GM21367 (cell line): ENCODE measurements at regions not wholly inside any gene's neighbourhood (a gene's known extent, or its start where the extent isn't known, plus 50 kb on each side); places are given as distances from the start of the nearest gene placed in this dataset.
A peak's percentile ranks its signal among the peaks of the same experiment; 100 is the strongest.
"Not testable (repeated sequence)": the region's sequence is repeated elsewhere in the genome, so short reads cannot be mapped to it uniquely, and the experiment has no call there.

ENCODE experiments used
- ATAC-seq: cut with Tn5 transposase; IDR thresholded peaks from one replicate; pipeline ENCODE4 v1.9.1; 2021; ENCODE audit not compliant: unreplicated experiment

GRCh38 chr7:113622796-113623195, 296.0 kb downstream of the PPP1R3A start:
- ATAC-seq = no peak

- ATAC-seq = no peak
These were observed 308.2 kb downstream of the PPP1R3A start for GRCh38 chr7:113610572-113610971.

GRCh38 chr7:113608782-113609181, 310.0 kb downstream of the PPP1R3A start:
- no peak for ATAC-seq

GRCh38 chr7:113606325-113606724, 312.5 kb downstream of the PPP1R3A start:
- ATAC-seq = no peak

GRCh38 chr7:113600428-113600827, 318.4 kb downstream of the PPP1R3A start:
- not testable (repeated sequence) for ATAC-seq

GRCh38 chr7:113593455-113593854, 325.4 kb downstream of the PPP1R3A start:
- ATAC-seq = not testable (repeated sequence)

- ATAC-seq = not testable (repeated sequence)
These were observed 325.9 kb downstream of the PPP1R3A start for GRCh38 chr7:113592924-113593323.

GRCh38 chr7:113582471-113582870, 336.3 kb downstream of the PPP1R3A start:
- no peak for ATAC-seq

- not testable (repeated sequence) for ATAC-seq
These were observed 355.6 kb downstream of the PPP1R3A start for GRCh38 chr7:113563257-113563656.

- ATAC-seq = no peak
These were observed 356.0 kb downstream of the PPP1R3A start for GRCh38 chr7:113562801-113563200.

- ATAC-seq = no peak
These were observed 356.6 kb downstream of the PPP1R3A start for GRCh38 chr7:113562242-113562641.

GRCh38 chr7:113561446-113561845, 357.4 kb downstream of the PPP1R3A start:
- no peak for ATAC-seq

GRCh38 chr7:113550966-113551365, 367.8 kb downstream of the PPP1R3A start:
- ATAC-seq = no peak

GRCh38 chr7:113548561-113548960, 370.2 kb downstream of the PPP1R3A start:
- no peak for ATAC-seq

GRCh38 chr7:113548137-113548536, 370.7 kb downstream of the PPP1R3A start:
- ATAC-seq = peak; percentile 41

GRCh38 chr7:113521468-113521867, 397.3 kb downstream of the PPP1R3A start:
- ATAC-seq = no peak

- no peak for ATAC-seq
These were observed 399.3 kb downstream of the PPP1R3A start for GRCh38 chr7:113519472-113519871.

GRCh38 chr7:113504691-113505090, 386.3 kb upstream of the SMIM30 start:
- ATAC-seq = no peak

GRCh38 chr7:113504142-113504541, 385.8 kb upstream of the SMIM30 start:
- ATAC-seq = no peak

- ATAC-seq = not testable (repeated sequence)
These were observed 378.2 kb upstream of the SMIM30 start for GRCh38 chr7:113496586-113496985.

GRCh38 chr7:113494797-113495566, 376.6 kb upstream of the SMIM30 start:
- ATAC-seq = not testable (repeated sequence)

- ATAC-seq = no peak
These were observed 373.0 kb upstream of the SMIM30 start for GRCh38 chr7:113491305-113491704.
